ENCODE measurements at regions not wholly inside any gene's neighbourhood (a gene's known extent, or its start where the extent isn't known, plus 50 kb on each side); places are given as distances from the start of the nearest gene placed in this dataset.

DNA sequence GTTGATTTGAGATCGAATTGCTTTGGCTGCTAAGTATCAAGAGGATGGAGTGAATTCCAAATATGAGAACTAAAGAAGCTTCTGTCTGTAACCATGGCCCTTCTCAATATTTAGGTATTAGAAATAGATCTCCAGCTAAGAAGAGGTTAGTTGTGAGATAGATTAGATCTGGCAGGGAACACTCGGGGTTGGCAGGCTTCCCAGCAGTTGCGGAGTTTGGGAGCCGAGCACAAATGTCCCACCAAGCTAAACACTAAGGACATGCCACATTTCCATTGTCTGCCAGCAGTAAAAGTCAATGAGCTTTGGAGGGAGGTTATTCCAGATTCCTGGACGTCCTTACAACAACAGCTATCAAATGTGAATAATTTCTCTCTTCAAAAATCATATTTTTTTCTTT lies 85.8 kb downstream of the TAF11L14 start:
- no peaks in the 10 kb centered on the region for H3K79me2 ChIP-seq (ENCODE audit: control insufficient read depth, insufficient read depth, low read length)
- H2AFZ ChIP-seq (ENCODE audit: control insufficient read depth, low read length), result no peak overlapping the region
- FAIRE-seq, result no peak
- no peaks in the 10 kb centered on the region for H3K4me1 ChIP-seq (ENCODE audit: control insufficient read depth, extremely low read depth, insufficient read depth, low read length)
- DNase-seq (ENCODE audit: low read depth, low spot score), result no peak
- no peak overlapping the region for H3K9ac ChIP-seq (ENCODE audit: control insufficient read depth, extremely low read depth, insufficient read depth, low read length)
- no peaks in the 10 kb centered on the region for H3K27me3 ChIP-seq (ENCODE audit: control insufficient read depth, extremely low read depth, insufficient read depth, low read length)
- no peak overlapping the region for H3K4me2 ChIP-seq (ENCODE audit: control insufficient read depth, extremely low read depth, insufficient read depth, low read depth, low read length)
- no peaks in the 10 kb centered on the region for H4K20me1 ChIP-seq (ENCODE audit: control insufficient read depth, extremely low read depth, insufficient read depth, low read length)
- no peak overlapping the region for H3K4me3 ChIP-seq (ENCODE audit: control insufficient read depth in 2 of 3, extremely low read depth in 1 of 3, insufficient read depth in 2 of 3, low read depth in 1 of 3, low read length in 3 of 3)
- H3K27ac ChIP-seq (ENCODE audit: control insufficient read depth, insufficient read depth, low read length), result no peak overlapping the region
- no peaks in the 10 kb centered on the region for H3K36me3 ChIP-seq (ENCODE audit: control insufficient read depth in 2 of 2, extremely low read depth in 1 of 2, insufficient read depth in 2 of 2, low read length in 2 of 2)
- H3K9me1 ChIP-seq (ENCODE audit: control insufficient read depth, extremely low read depth, insufficient read depth, low read length), result no peaks in the 10 kb centered on the region
- H3K9me3 ChIP-seq (ENCODE audit: control insufficient read depth, low read depth, low read length), result no peaks in the 10 kb centered on the region
- dilution Hi-C loops (cut with MboI; ENCODE audit: extremely low pct_ligation_motif_present, low sequenced_read_pairs), result no loop called here
- TF ChIP-seq, protein P1, sequence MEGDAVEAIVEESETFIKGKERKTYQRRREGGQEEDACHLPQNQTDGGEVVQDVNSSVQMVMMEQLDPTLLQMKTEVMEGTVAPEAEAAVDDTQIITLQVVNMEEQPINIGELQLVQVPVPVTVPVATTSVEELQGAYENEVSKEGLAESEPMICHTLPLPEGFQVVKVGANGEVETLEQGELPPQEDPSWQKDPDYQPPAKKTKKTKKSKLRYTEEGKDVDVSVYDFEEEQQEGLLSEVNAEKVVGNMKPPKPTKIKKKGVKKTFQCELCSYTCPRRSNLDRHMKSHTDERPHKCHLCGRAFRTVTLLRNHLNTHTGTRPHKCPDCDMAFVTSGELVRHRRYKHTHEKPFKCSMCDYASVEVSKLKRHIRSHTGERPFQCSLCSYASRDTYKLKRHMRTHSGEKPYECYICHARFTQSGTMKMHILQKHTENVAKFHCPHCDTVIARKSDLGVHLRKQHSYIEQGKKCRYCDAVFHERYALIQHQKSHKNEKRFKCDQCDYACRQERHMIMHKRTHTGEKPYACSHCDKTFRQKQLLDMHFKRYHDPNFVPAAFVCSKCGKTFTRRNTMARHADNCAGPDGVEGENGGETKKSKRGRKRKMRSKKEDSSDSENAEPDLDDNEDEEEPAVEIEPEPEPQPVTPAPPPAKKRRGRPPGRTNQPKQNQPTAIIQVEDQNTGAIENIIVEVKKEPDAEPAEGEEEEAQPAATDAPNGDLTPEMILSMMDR (optimal IDR thresholded peaks at IDR 0.05 in 1 of 3, IDR thresholded peaks at IDR 0.05 in 1 of 3, conservative IDR thresholded peaks at IDR 0.05 in 1 of 3; ENCODE audit: extremely low read depth in 1 of 3, insufficient read depth in 2 of 3, low read length in 3 of 3), result no peak
- TF ChIP-seq EZH2 (IDR thresholded peaks at IDR 0.05; ENCODE audit: low read length), result no peak

DNA sequence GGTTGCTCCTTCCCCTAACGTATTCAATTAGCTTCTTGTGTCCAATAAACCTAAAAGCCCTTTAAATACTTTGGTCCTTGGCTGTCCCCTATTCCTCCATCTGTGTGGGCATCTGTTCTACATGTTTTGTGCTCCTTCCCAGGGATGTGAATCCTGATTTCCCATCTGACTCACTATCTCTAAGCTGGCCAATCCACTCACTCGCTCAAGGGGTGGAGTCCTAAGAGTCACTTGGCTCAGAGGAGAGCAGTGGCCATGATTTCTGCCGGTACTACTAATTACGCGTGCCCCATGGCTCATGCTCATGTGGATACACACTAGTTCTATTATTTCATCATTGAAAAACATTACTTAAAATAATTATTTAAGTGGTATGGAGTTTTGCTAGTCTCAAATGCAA lies 89.6 kb downstream of the TAF11L14 start:
- FAIRE-seq, result no peak
- Histone ChIP-seq H3K79me2 (ENCODE audit: control insufficient read depth, insufficient read depth, low read length) (no peaks in the 10 kb centered on the region), H3K9ac (ENCODE audit: control insufficient read depth, extremely low read depth, insufficient read depth, low read length) (no peak overlapping the region), H3K27ac (ENCODE audit: control insufficient read depth, insufficient read depth, low read length) (no peak overlapping the region), H3K4me1 (ENCODE audit: control insufficient read depth, extremely low read depth, insufficient read depth, low read length) (no peaks in the 10 kb centered on the region), H3K9me3 (ENCODE audit: control insufficient read depth, low read depth, low read length) (no peaks in the 10 kb centered on the region), H3K36me3 (ENCODE audit: control insufficient read depth in 2 of 2, extremely low read depth in 1 of 2, insufficient read depth in 2 of 2, low read length in 2 of 2) (no peaks in the 10 kb centered on the region), H3K27me3 (ENCODE audit: control insufficient read depth, extremely low read depth, insufficient read depth, low read length) (no peaks in the 10 kb centered on the region), H4K20me1 (ENCODE audit: control insufficient read depth, extremely low read depth, insufficient read depth, low read length) (no peaks in the 10 kb centered on the region), H2AFZ (ENCODE audit: control insufficient read depth, low read length) (no peak overlapping the region), H3K9me1 (ENCODE audit: control insufficient read depth, extremely low read depth, insufficient read depth, low read length) (no peaks in the 10 kb centered on the region), H3K4me3 (ENCODE audit: control insufficient read depth in 2 of 3, extremely low read depth in 1 of 3, insufficient read depth in 2 of 3, low read depth in 1 of 3, low read length in 3 of 3) (no peak overlapping the region), H3K4me2 (ENCODE audit: control insufficient read depth, extremely low read depth, insufficient read depth, low read depth, low read length) (no peak overlapping the region)
- dilution Hi-C loops (cut with MboI; ENCODE audit: extremely low pct_ligation_motif_present, low sequenced_read_pairs), result no loop called here
- DNase-seq (ENCODE audit: low read depth, low spot score), result no peak
- no peak for TF ChIP-seq EZH2 (IDR thresholded peaks at IDR 0.05; ENCODE audit: low read length)
- TF ChIP-seq, protein P1 (optimal IDR thresholded peaks at IDR 0.05 in 1 of 3, IDR thresholded peaks at IDR 0.05 in 1 of 3, conservative IDR thresholded peaks at IDR 0.05 in 1 of 3; ENCODE audit: extremely low read depth in 1 of 3, insufficient read depth in 2 of 3, low read length in 3 of 3), result no peak
